SK-N-MC (cell line): ENCODE measurements at regions not wholly inside any gene's neighbourhood (a gene's known extent, or its start where the extent isn't known, plus 50 kb on each side); places are given as distances from the start of the nearest gene placed in this dataset.

Source experiments
- EZH2 ChIP-seq: fragments of 200-600 bp; sonication (generic); IDR thresholded peaks from one replicate; pipeline ENCODE4 v1.6.1; 2017; ENCODE audit warnings: antibody characterized with exemption
- POLR2AphosphoS5 ChIP-seq: IDR thresholded peaks from 2 replicates; pipeline ENCODE4 v1.6.1; 2012; ENCODE audit warnings: mild to moderate bottlenecking, low read depth, low read length, borderline replicate concordance

GRCh38 chr6:21386744-21387143 lies 206.8 kb upstream of the SOX4 start:
- no peak for TF ChIP-seq EZH2
- TF ChIP-seq POLR2AphosphoS5, result no peak
